SK-N-SH (cell line): ENCODE measurements at regions not wholly inside any gene's neighbourhood (a gene's known extent, or its start where the extent isn't known, plus 50 kb on each side); places are given as distances from the start of the nearest gene placed in this dataset.

Experiments
- CTCF ChIA-PET: fragments of 300-600, 350-600 bp; formaldehyde crosslinking; extraction: SDS; loops from one replicate; lab custom pipeline; 2021; lab: Yijun Ruan, JAX
- POLR2A ChIA-PET: fragments of 350-600 bp; sonication (Branson Sonifier 250); formaldehyde crosslinking; extraction: SDS; loops from one replicate; lab custom pipeline; 2020; ENCODE audit warnings: antibody characterized with exemption, inconsistent platforms; lab: Yijun Ruan, JAX
- DNase-seq: peaks from one replicate; pipeline ENCODE4 v3.0.0; 2012
- H2AFZ ChIP-seq: fragments of 200-600 bp; sonication (generic); 2 replicates; pipeline ENCODE4 v1.8.1; 2016; ENCODE audit warnings: antibody characterized with exemption, mild to moderate bottlenecking, low read depth
- H3F3A ChIP-seq: fragments of 200-600 bp; sonication (generic); replicated peaks from 2 replicates; pipeline ENCODE3; 2016; ENCODE audit warnings: antibody characterized with exemption, mild to moderate bottlenecking; ENCODE audit not compliant: insufficient read depth
- H3K27ac ChIP-seq, 2 experiments: fragments of 200-500 bp in 1 of 2; fragments of 200-600 bp in 1 of 2; sonication (Bioruptor generic) in 1 of 2; sonication (generic), shearing (Covaris generic) in 1 of 2; 2 replicates each; pipeline versions ENCODE4 v1.5.1 to v1.6.1; 2014 to 2016; ENCODE audit warnings: low read depth in 2 of 2, inconsistent platforms in 1 of 2, low read length in 1 of 2, mild to moderate bottlenecking in 1 of 2, mixed read lengths in 1 of 2
- H3K27me3 ChIP-seq: fragments of 200-600 bp; sonication (generic), shearing (Covaris generic); 2 replicates; pipeline ENCODE4 v1.6.1; 2016; ENCODE audit warnings: mixed run types; ENCODE audit not compliant: insufficient read depth
- H3K36me3 ChIP-seq, 2 experiments: fragments of 200-500 bp in 1 of 2; fragments of 200-600 bp in 1 of 2; sonication (Bioruptor generic) in 1 of 2; sonication (generic) in 1 of 2; replicated peaks in 1 of 2; 2 replicates each; pipeline versions ENCODE3 to v1.5.1; 2014 to 2016; ENCODE audit warnings: low read length in 1 of 2, mild to moderate bottlenecking in 1 of 2; ENCODE audit not compliant: insufficient read depth in 2 of 2, control insufficient read depth in 1 of 2
- H3K4me1 ChIP-seq, 2 experiments: fragments of 200-500 bp in 1 of 2; fragments of 200-600 bp in 1 of 2; sonication (Bioruptor generic) in 1 of 2; sonication (generic), shearing (Covaris generic) in 1 of 2; 2 replicates each; pipeline versions ENCODE4 v1.5.1 to v1.6.1; 2014 to 2016; ENCODE audit warnings: low read depth in 1 of 2, low read length in 1 of 2, mixed run types in 1 of 2; ENCODE audit not compliant: insufficient read depth in 2 of 2, control insufficient read depth in 1 of 2
- H3K4me2 ChIP-seq: fragments of 200-600 bp; sonication (generic), shearing (Covaris generic); 2 replicates; pipeline ENCODE4 v1.6.1; 2017; ENCODE audit warnings: mixed run types
- H3K4me3 ChIP-seq, 2 experiments: fragments of 200-500 bp in 1 of 2; fragments of 200-600 bp in 1 of 2; sonication (Bioruptor generic) in 1 of 2; sonication (generic), shearing (Covaris generic) in 1 of 2; 2 replicates each; pipeline versions ENCODE4 v1.5.1 to v1.8.1; 2014 to 2016; ENCODE audit warnings: low read depth in 2 of 2, inconsistent platforms in 1 of 2, low read length in 1 of 2, mild to moderate bottlenecking in 1 of 2, mixed read lengths in 1 of 2, moderate library complexity in 1 of 2
- H3K79me2 ChIP-seq: fragments of 200-600 bp; sonication (generic); 2 replicates; pipeline ENCODE4 v1.8.1; 2017; ENCODE audit warnings: mild to moderate bottlenecking; ENCODE audit not compliant: insufficient read depth
- H3K9ac ChIP-seq: fragments of 200-600 bp; sonication (generic); 2 replicates; pipeline ENCODE4 v1.6.1; 2017; ENCODE audit warnings: mixed run types
- H3K9me2 ChIP-seq: fragments of 200-600 bp; sonication (generic); 2 replicates; pipeline ENCODE4 v1.6.1; 2017; ENCODE audit warnings: mixed run types
- H3K9me3 ChIP-seq: fragments of 200-600 bp; sonication (generic); 2 replicates; pipeline ENCODE4 v1.6.1; 2017; ENCODE audit warnings: mixed run types, mild to moderate bottlenecking, moderate library complexity
- H4K20me1 ChIP-seq: fragments of 200-600 bp; sonication (generic); 2 replicates; pipeline ENCODE4 v1.6.1; 2017; ENCODE audit warnings: mild to moderate bottlenecking, mixed run types; ENCODE audit not compliant: insufficient read depth
- CHD2 ChIP-seq: fragments of 150-350 bp; IDR thresholded peaks from 2 replicates; pipeline ENCODE4 v1.6.1; 2018; ENCODE audit warnings: low read length; ENCODE audit not compliant: partially characterized antibody
- CTCF ChIP-seq: fragments of 200-600 bp; sonication (generic); IDR thresholded peaks from 2 replicates; pipeline ENCODE4 v1.6.1; 2017; ENCODE audit warnings: antibody characterized with exemption, mild to moderate bottlenecking, moderate library complexity
- ELF1 ChIP-seq: IDR thresholded peaks from 2 replicates; pipeline ENCODE4 v1.4.0; 2012
- EP300 ChIP-seq, 2 experiments: IDR thresholded peaks; 2 replicates each; pipeline versions ENCODE4 v1.4.0 to v1.6.1; 2012; ENCODE audit warnings: borderline replicate concordance in 1 of 2, low read depth in 1 of 2, low read length in 1 of 2
- FOXM1 ChIP-seq: IDR thresholded peaks from 2 replicates; pipeline ENCODE4 v1.4.0; 2012; ENCODE audit warnings: low read depth, mild to moderate bottlenecking
- MXI1 ChIP-seq: IDR thresholded peaks from 2 replicates; pipeline ENCODE4 v1.6.1; 2012; ENCODE audit warnings: mild to moderate bottlenecking, low read depth, low read length, improper control_type of control experiment
- NRF1 ChIP-seq: IDR thresholded peaks from 2 replicates; pipeline ENCODE4 v1.6.1; 2012; ENCODE audit warnings: low read depth, mild to moderate bottlenecking, low read length
- POLR2AphosphoS5 ChIP-seq: IDR thresholded peaks from 2 replicates; pipeline ENCODE4 v1.6.1; 2012; ENCODE audit warnings: low read depth, low read length
- RAD21 ChIP-seq: IDR thresholded peaks from 2 replicates; pipeline ENCODE4 v1.6.1; 2012; ENCODE audit warnings: mild to moderate bottlenecking, low read length
- RCOR1 ChIP-seq: fragments of 150-350 bp; IDR thresholded peaks from 2 replicates; pipeline ENCODE4 v1.6.1; 2017; ENCODE audit warnings: antibody characterized with exemption, low read length
- REST ChIP-seq: IDR thresholded peaks from 2 replicates; pipeline ENCODE4 v1.6.1; 2012; ENCODE audit warnings: mild to moderate bottlenecking, low read depth, low read length, moderate library complexity
- SIN3A ChIP-seq: IDR thresholded peaks from 2 replicates; pipeline ENCODE4 v1.6.1; 2012; ENCODE audit warnings: low read depth, mild to moderate bottlenecking, low read length, moderate library complexity, borderline replicate concordance
- TAF1 ChIP-seq: IDR thresholded peaks from 2 replicates; pipeline ENCODE4 v1.6.1; 2012; ENCODE audit warnings: low read depth, mild to moderate bottlenecking, low read length, moderate library complexity, borderline replicate concordance
- TCF12 ChIP-seq: IDR thresholded peaks from 2 replicates; pipeline ENCODE4 v1.4.0; 2012
- USF1 ChIP-seq: IDR thresholded peaks from 2 replicates; pipeline ENCODE4 v1.4.0; 2012; ENCODE audit warnings: low read depth, borderline replicate concordance
- WGBS: methylation state at CpG from one replicate; pipeline ENCODE4 v1.1.6; 2017; ENCODE audit warnings: low lambda C conversion rate; 5-methylcytosine and 5-hydroxymethylcytosine counted together
- TF ChIP-seq, protein P1 (sequence below): fragments of 150-350 bp; IDR thresholded peaks from 2 replicates; pipeline ENCODE4 v1.6.1; 2017; ENCODE audit warnings: antibody characterized with exemption, low read length, low read depth, borderline replicate concordance
- TF ChIP-seq, protein P2 (sequence below): fragments of 150-350 bp; IDR thresholded peaks from 2 replicates; pipeline ENCODE4 v1.6.1; 2016; ENCODE audit warnings: mild to moderate bottlenecking, low read depth, low read length

GRCh38 chr20:12775041-12775440 lies 233.7 kb upstream of the SPTLC3 start:
- Histone ChIP-seq H2AFZ (no peak overlapping the region), H3F3A (no peaks in the 10 kb centered on the region), H3K4me2 (no peak overlapping the region), H3K9ac (no peak overlapping the region), H3K79me2 (no peaks in the 10 kb centered on the region), H4K20me1 (no peaks in the 10 kb centered on the region), H3K9me3 (no peaks in the 10 kb centered on the region), H3K9me2 (no peaks in the 10 kb centered on the region), H3K4me3 (no peak overlapping the region), H3K36me3 (no peaks in the 10 kb centered on the region), H3K27me3 (no peaks in the 10 kb centered on the region), H3K4me1 (no peaks in the 10 kb centered on the region), H3K27ac (no peak overlapping the region)
- no peak for DNase-seq
- TF ChIP-seq, protein P1, sequence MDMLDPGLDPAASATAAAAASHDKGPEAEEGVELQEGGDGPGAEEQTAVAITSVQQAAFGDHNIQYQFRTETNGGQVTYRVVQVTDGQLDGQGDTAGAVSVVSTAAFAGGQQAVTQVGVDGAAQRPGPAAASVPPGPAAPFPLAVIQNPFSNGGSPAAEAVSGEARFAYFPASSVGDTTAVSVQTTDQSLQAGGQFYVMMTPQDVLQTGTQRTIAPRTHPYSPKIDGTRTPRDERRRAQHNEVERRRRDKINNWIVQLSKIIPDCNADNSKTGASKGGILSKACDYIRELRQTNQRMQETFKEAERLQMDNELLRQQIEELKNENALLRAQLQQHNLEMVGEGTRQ = no peak
- no peak for TF ChIP-seq NRF1
- no peak for TF ChIP-seq MXI1
- no peak for TF ChIP-seq USF1
- TF ChIP-seq TAF1 = no peak
- no peak for TF ChIP-seq REST
- no peak for TF ChIP-seq RCOR1
- no peak for TF ChIP-seq FOXM1
- TF ChIP-seq CHD2 = no peak
- TF ChIP-seq RAD21 = no peak
- no peak for TF ChIP-seq POLR2AphosphoS5
- TF ChIP-seq TCF12 = no peak
- TF ChIP-seq, protein P2, sequence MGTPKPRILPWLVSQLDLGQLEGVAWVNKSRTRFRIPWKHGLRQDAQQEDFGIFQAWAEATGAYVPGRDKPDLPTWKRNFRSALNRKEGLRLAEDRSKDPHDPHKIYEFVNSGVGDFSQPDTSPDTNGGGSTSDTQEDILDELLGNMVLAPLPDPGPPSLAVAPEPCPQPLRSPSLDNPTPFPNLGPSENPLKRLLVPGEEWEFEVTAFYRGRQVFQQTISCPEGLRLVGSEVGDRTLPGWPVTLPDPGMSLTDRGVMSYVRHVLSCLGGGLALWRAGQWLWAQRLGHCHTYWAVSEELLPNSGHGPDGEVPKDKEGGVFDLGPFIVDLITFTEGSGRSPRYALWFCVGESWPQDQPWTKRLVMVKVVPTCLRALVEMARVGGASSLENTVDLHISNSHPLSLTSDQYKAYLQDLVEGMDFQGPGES = no peak
- no peak for TF ChIP-seq SIN3A
- no peak for TF ChIP-seq CTCF
- TF ChIP-seq EP300 (IDR thresholded peaks at IDR 0.05; ENCODE audit: borderline replicate concordance in 1 of 2, low read depth in 1 of 2, low read length in 1 of 2) = no peak
- no peak for TF ChIP-seq ELF1
- 38% methylated on average over 5 of the region's 5 CpGs for WGBS
- ChIA-PET CTCF (interaction anchor here (0.8 to 1.5 kb wide), 3 partner anchors 12 to 150 kb away, joined by 3 to 6 read pairs (median 4); no protein-coding TSS in a partner anchor), POLR2A (no interaction called here)
